SHP77 (cell line): ENCODE measurements at regions not wholly inside any gene's neighbourhood (a gene's known extent, or its start where the extent isn't known, plus 50 kb on each side); places are given as distances from the start of the nearest gene placed in this dataset.
A peak's percentile ranks its signal among the peaks of the same experiment; 100 is the strongest.
"Not testable (repeated sequence)": the region's sequence is repeated elsewhere in the genome, so short reads cannot be mapped to it uniquely, and the experiment has no call there.

ENCODE experiments used
- DNase-seq, 2 experiments: peaks; one replicate each; lab custom pipeline; 2025; lab: John Stamatoyannopoulos, UW

DNA sequence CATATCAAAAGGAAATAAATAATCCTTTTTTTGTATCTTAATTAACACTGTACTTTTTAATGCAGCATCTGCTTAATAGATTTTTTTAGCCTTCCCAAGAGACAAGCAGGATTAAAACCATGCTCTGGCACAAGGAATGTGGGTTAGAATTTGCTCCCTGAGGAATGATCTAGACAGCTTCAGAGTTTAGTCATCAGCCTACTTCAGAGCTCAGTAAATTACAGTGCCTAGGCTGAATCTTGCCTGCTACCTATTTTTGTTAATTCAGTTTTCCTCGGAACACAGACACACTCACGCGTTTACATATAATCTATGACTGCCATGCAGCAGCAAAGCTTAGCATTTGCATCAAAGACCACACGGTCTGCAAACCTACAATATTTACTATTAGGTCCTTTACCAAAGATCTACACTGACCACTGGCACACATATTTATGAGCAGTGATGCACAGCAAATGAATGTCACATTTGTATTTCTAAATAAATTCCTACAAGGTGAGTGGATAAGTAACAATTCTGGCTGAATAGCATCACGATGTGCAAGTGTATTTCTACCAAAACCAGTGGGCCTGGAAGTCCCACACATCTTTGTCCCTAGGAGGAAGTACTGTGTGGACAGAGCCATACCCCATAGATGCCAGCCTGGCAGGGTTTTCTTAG, 309.8 kb upstream of the TMEM132C start:
- no peak for DNase-seq

- no peak for DNase-seq
These were observed 304.7 kb upstream of the TMEM132C start for GRCh38 chr12:127962303-127962702.

GRCh38 chr12:127963933-127964332, 303.0 kb upstream of the TMEM132C start:
- DNase-seq, result no peak

- peak in 1 of 2 experiments; percentile 5 for DNase-seq
These were observed 302.3 kb upstream of the TMEM132C start for GRCh38 chr12:127964717-127965116.

GRCh38 chr12:127966331-127966730, 300.6 kb upstream of the TMEM132C start:
- no peak for DNase-seq

- no peak for DNase-seq
These were observed 296.5 kb upstream of the TMEM132C start for GRCh38 chr12:127970491-127970890.

GRCh38 chr12:127980585-127980984, 286.4 kb upstream of the TMEM132C start:
- DNase-seq, result no peak

DNA sequence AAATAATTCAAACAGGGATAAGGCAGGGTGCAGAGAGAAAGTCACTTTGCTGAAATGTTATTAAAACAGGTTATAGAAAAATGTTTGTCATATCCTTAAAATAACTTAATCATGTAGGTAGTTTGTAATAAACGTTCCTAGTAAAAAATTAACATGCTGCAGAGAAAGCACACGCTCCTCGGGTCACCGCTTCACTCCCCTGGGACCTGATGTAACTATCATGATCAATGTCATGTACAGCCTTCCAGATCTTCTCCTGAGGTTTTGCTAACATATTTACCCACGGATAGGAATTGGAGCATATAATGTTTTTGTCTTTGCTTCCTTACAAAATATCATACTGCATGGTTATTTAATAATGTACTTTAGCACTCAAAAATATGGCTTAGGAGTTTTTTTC, 285.1 kb upstream of the TMEM132C start:
- DNase-seq, result no peak

- not testable (repeated sequence) for DNase-seq
These were observed 283.7 kb upstream of the TMEM132C start for GRCh38 chr12:127983213-127983791.

- DNase-seq, result no peak
These were observed 282.4 kb upstream of the TMEM132C start for GRCh38 chr12:127984386-127985055.

DNA sequence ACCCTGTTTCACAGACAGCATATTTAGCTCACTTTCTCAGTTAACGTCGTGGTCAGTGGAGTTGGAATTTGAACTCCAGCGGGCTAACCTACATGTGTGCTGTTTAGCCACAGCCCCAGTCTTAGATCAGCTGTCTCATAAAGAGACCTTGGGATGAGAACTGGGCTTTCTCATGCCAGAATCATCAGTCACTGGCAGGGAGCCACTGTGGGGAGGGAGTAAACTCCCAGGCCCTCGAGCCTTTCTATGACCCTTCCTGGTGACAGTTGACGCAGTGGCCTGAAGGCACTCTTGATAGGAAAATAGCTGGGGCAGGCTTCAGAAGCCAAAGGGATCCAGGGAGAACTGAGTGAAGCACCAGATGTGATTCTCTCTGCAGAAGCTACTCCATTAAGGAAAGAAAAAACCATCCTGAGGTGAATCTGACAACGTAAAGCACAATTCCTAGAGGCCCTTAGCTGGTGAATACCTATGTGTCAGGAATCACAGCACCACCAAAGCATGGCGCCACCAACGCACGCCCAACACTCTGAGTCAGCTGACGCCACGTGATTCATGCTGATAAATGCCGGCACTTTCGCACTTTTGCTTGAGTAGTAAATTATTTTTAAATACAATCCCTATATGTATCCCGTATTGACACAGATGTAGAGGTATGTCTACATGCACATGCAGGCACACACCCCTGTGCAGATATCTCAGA, 279.6 kb upstream of the TMEM132C start:
- DNase-seq, result peak in 1 of 2 experiments; percentile 13

- no peak for DNase-seq
These were observed 275.5 kb upstream of the TMEM132C start for GRCh38 chr12:127991485-127991884.

DNA sequence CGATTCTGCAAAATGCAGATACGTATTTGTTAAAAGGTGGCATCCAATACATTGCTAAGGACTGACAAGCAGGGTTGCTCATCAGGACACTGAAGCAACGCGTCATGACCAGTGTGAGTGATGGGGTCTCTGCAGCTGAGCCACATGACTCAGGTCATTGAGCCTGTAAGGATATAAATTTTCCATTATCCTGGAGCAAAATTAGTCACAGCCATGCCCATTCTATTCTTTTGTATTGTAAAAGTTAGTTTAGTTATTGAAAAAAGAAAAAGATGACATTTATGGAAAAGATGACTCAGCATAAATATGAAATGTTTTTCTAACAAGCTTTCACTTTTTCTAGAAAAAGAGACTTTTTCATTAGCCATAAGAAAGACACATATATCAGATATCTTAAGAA, 268.0 kb upstream of the TMEM132C start:
- no peak for DNase-seq

DNA sequence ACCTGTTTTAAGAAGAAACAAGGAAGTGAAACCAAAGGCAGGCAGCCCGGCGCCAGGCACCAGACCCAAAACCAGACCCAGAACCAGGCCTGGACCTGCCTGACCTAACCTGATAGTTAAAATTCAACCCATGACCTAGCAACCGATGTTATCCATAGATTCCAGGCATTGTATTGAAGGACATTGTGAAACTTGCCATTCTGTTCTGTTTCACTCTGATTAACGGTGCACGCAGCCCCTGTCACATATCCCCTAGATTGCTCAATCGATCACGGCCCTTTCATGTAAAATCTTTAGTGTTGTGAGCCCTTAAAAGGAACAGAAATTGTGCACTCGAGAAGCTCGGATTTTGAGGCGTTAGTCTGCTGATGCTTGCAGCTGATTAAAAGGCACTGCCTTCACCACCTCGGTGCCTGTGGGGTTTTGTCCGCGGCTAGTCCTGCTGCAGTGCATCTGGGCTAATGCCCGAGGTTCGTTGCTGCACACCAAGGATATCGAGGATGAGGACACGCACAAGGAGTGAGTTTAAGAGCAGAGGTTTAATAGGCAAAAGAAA, 262.5 kb upstream of the TMEM132C start:
- no peak for DNase-seq

- DNase-seq, result no peak
These were observed 259.7 kb upstream of the TMEM132C start for GRCh38 chr12:128007250-128007649.

DNA sequence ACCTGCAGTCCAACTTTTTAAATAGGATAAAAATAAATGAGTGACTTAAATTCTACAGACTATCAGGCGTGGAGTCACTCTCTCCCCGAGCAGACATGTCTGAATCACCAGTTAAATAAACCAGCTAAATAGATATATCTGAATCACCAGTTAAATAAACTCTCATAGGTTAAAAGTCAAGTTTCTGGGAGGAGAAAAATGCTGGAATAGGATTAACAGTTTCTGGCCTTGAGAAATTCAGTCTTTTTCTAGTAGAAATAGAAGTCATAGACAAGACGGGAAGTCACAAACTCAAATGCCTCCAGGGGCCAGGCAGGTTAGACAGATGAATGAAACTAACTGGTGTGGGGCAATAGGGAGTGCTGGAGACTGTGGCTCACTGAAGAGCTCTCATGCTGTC, 258.6 kb upstream of the TMEM132C start:
- DNase-seq, result no peak

GRCh38 chr12:128009108-128009507, 257.9 kb upstream of the TMEM132C start:
- DNase-seq, result no peak

- no peak for DNase-seq
These were observed 254.9 kb upstream of the TMEM132C start for GRCh38 chr12:128012110-128012509.

DNA sequence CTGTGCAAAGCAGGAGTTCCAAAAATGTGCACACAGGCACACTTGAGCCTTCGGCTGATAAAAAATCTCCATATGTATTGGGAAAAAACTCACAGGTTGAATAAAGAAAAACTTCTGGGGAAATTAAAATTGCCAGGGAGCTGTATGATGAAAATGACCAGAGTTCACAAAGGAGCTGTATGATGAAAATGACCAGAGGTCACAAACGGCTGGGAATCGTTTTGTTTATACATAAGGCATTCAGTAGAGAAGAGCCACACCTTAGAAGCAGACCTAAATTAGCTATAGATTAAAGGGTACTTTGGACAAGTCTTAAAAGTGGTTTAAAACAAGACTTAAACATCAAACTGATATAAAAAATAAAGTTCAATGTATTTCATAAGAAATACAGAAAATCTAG, 251.7 kb upstream of the TMEM132C start:
- DNase-seq, result no peak

GRCh38 chr12:128018067-128018466, 248.9 kb upstream of the TMEM132C start:
- DNase-seq, result no peak

DNA sequence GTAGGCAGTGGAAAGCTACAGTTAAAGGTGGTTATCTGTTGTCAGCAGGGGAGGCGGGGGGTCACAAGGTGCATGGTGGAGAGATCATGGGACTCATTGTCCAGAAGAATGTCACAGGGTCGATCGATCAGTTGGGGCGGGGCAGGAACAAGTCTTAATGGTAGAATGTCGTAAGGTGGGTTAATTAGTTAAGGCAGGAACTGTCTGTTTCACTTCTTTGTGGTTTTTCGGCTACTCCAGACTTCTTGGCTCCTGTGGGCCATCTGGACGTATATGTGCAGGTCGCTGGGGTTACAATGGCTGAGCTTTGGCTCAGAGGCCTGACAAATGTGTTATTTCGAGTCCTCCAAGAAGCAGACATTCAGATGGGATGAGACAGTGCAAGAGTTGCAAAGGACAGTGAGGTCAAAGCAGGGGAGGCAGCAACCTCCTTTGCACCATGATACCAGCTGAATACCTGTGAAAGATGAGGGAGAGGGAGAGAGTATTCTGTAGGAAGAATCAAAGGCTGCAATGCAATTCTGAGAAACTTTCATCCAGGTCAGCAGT, 246.9 kb upstream of the TMEM132C start:
- DNase-seq, result no peak

- DNase-seq, result no peak
These were observed 245.4 kb upstream of the TMEM132C start for GRCh38 chr12:128021561-128021960.
